Large intestine (tissue), 3 donors: ENCODE measurements at regions not wholly inside any gene's neighbourhood (a gene's known extent, or its start where the extent isn't known, plus 50 kb on each side); places are given as distances from the start of the nearest gene placed in this dataset.
"Not testable (repeated sequence)": the region's sequence is repeated elsewhere in the genome, so short reads cannot be mapped to it uniquely, and the experiment has no call there.

ENCODE experiments used
- DNase-seq, 2 donors: peaks; one replicate each; pipeline versions ENCODE4 v3.0.0 to v3.0.0-alpha.2; 2013
- H3K27ac ChIP-seq: one replicate; pipeline ENCODE4 v1.5.1; 2013; ENCODE audit warnings: low read length
- H3K27me3 ChIP-seq: 2 replicates; pipeline ENCODE4 v1.6.1; 2013; ENCODE audit warnings: low read length; ENCODE audit not compliant: control insufficient read depth, insufficient read depth
- H3K36me3 ChIP-seq: 2 replicates; pipeline ENCODE4 v1.6.1; 2013; ENCODE audit warnings: low read length; ENCODE audit not compliant: control insufficient read depth, insufficient read depth
- H3K4me1 ChIP-seq: one replicate; pipeline ENCODE4 v1.6.1; 2013; ENCODE audit warnings: low read length; ENCODE audit not compliant: control insufficient read depth, insufficient read depth
- H3K4me3 ChIP-seq: one replicate; pipeline ENCODE4 v1.5.1; 2013; ENCODE audit warnings: low read length
- H3K9me3 ChIP-seq: one replicate; pipeline ENCODE4 v1.6.1; 2013; ENCODE audit warnings: mild to moderate bottlenecking, low read depth, low read length, moderate library complexity; ENCODE audit not compliant: control insufficient read depth
- WGBS: methylation state at CpG from one replicate; pipeline ENCODE4 v1.1.5; 2013; ENCODE audit warnings: low lambda C conversion rate; ENCODE audit not compliant: insufficient coverage; 5-methylcytosine and 5-hydroxymethylcytosine counted together

GRCh38 chr10:9234191-9234590 lies 1179.7 kb downstream of the GATA3 start:
- Histone ChIP-seq H3K36me3 (no peaks in the 10 kb centered on the region), H3K4me1 (no peaks in the 10 kb centered on the region), H3K9me3 (no peaks in the 10 kb centered on the region), H3K4me3 (no peak overlapping the region), H3K27ac (no peak overlapping the region), H3K27me3 (no peaks in the 10 kb centered on the region)
- no CpG with 5 or more reads among the region's 1 CpG for WGBS
- DNase-seq = no peak

DNA sequence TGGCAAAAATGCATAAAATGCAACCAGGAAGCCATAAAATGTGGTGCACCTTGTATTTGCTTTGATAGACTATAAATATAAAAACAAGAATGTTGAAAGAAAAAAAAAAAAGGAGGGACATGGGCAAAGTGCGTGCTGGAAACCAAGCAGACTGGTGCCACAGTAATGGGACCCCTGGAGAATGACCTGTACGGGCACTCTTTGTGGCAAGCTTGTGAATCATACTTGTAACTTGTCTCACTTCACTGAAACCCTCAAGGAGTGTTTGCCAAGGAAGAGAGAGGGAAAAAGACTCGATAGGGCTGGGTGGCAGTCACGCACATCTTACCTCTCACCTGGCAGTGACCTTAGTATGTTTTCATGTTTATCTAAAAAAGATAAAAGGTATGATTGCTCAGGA lies 1183.6 kb downstream of the GATA3 start:
- H3K27me3 ChIP-seq = no peaks in the 10 kb centered on the region
- 45% methylated on average over 2 of the region's 4 CpGs for WGBS
- no peak for DNase-seq
- H3K36me3 ChIP-seq = no peaks in the 10 kb centered on the region
- no peak overlapping the region for H3K27ac ChIP-seq
- H3K4me1 ChIP-seq = no peaks in the 10 kb centered on the region
- no peaks in the 10 kb centered on the region for H3K9me3 ChIP-seq
- H3K4me3 ChIP-seq = no peak overlapping the region

DNA sequence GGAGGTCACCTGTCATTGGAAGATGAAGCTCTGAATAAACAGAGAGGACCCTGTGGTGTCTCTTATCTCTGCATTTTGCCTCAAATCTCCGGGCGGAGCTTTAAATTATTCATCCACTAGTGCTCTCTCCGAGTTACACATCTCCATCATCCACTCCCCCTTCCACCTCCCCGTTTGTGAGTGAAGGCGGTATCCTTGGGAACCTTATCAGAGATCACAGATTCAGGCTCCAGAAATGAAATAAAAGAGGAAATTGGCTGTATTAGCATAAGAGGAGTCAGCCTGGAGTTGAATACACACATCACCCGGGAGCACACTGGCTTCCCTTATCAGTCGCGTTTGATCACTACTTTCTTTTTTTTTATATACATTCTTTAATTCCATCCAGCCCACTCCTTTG lies 1184.8 kb downstream of the GATA3 start:
- no peaks in the 10 kb centered on the region for H3K36me3 ChIP-seq
- no peaks in the 10 kb centered on the region for H3K4me1 ChIP-seq
- H3K9me3 ChIP-seq = no peaks in the 10 kb centered on the region
- no peaks in the 10 kb centered on the region for H3K27me3 ChIP-seq
- H3K4me3 ChIP-seq = no peak overlapping the region
- WGBS = 28% methylated on average over 3 of the region's 8 CpGs
- DNase-seq = no peak
- H3K27ac ChIP-seq = no peak overlapping the region

DNA sequence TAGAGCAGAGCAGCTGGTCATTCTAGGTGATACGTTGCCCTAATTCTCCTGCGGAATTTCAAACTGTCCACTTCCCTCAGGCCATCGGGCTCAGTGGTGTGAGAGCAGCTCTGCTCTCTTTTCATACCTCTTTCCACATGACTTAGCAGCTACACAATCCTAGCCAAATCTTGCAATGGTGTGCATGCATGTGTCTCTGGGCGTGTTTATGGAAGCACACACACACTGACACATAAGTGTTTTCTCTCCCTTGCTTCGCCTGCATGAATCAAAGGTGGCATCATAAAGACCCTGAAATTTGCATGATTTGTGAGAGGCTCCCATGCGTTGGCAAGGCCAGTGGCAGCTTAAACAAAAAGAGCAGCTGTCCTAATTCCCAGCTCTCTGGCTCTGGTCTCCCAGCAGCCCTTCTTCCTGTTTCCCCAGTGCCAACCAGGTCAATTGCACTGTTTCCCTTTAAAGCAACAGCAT lies 1189.5 kb downstream of the GATA3 start:
- no peak overlapping the region for H3K4me3 ChIP-seq
- WGBS = no CpG with 5 or more reads among the region's 6 CpGs
- H3K36me3 ChIP-seq = no peaks in the 10 kb centered on the region
- no peaks in the 10 kb centered on the region for H3K9me3 ChIP-seq
- no peaks in the 10 kb centered on the region for H3K4me1 ChIP-seq
- H3K27me3 ChIP-seq = no peaks in the 10 kb centered on the region
- no peak overlapping the region for H3K27ac ChIP-seq
- no peak for DNase-seq

DNA sequence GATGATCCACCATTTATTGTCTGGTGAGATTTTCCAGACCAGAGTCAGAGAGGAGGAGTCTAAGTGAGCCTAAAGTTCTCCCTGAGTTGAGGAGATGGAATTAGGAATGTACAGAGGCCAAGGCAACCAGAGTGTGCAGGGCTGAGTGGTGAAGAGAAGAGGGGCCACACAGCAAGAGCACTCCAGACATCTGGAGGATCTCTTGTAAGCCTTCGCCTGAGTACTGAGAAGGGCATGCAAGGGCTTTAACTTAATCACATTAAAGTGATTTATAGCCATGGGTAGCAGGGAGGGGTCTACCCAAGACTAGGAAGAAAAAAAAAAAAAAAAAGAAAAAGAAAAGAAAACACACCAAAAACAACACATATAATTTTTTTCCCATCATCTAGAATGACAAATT lies 1190.4 kb downstream of the GATA3 start:
- Histone ChIP-seq H3K27me3 (no peaks in the 10 kb centered on the region), H3K4me3 (no peak overlapping the region), H3K27ac (no peak overlapping the region), H3K9me3 (no peaks in the 10 kb centered on the region), H3K36me3 (no peaks in the 10 kb centered on the region), H3K4me1 (no peaks in the 10 kb centered on the region)
- no peak for DNase-seq
- no CpG with 5 or more reads among the region's 1 CpG for WGBS

DNA sequence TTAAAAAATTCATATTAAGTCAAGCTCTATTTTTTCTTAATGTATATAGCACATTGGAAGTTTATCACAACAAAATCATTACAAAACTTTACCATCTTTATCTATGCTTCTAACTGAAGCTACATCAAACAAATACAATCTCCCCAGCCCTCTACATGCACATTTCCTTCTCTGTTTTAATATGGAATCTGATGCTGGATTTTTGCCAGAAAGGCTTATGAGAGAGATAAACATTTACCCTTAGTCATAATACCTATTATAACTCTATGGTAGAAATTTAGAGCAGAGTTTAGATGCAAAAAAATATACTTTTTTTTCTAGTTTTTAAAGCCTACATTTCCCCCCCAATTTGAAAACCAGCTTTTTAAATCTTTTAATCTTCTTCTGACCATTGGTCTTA lies 1198.6 kb downstream of the GATA3 start:
- H3K4me3 ChIP-seq = no peak overlapping the region
- no peak overlapping the region for H3K27ac ChIP-seq
- no peaks in the 10 kb centered on the region for H3K9me3 ChIP-seq
- H3K4me1 ChIP-seq = no peaks in the 10 kb centered on the region
- no peaks in the 10 kb centered on the region for H3K27me3 ChIP-seq
- H3K36me3 ChIP-seq = no peaks in the 10 kb centered on the region
- no peak for DNase-seq

DNA sequence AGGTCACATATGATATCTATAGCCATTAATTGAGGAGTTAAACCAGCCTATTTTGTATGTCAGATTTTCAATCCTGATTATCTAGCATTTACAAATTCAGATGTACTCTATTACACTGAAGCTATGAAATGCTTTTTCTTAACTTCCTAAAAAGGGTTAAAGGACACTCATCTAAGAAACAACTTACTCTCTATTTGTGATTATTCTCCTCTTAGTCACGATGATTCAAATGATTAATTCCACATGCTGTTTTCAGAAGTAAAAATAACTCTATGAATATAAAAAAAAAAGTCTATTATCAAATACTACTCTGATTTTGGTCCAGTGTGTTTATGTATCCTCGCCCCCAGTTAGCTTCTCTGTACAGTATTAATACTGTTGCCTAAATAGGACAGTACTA lies 1199.9 kb downstream of the GATA3 start:
- no peaks in the 10 kb centered on the region for H3K36me3 ChIP-seq
- no peaks in the 10 kb centered on the region for H3K27me3 ChIP-seq
- no peaks in the 10 kb centered on the region for H3K4me1 ChIP-seq
- no peak for DNase-seq
- no peaks in the 10 kb centered on the region for H3K9me3 ChIP-seq
- 75% methylated on average over 1 of the region's 2 CpGs for WGBS
- no peak overlapping the region for H3K4me3 ChIP-seq
- H3K27ac ChIP-seq = no peak overlapping the region

GRCh38 chr10:9260690-9261089 lies 1206.2 kb downstream of the GATA3 start:
- Histone ChIP-seq H3K4me1 (no peaks in the 10 kb centered on the region), H3K27me3 (no peaks in the 10 kb centered on the region), H3K4me3 (no peak overlapping the region), H3K36me3 (no peaks in the 10 kb centered on the region), H3K9me3 (no peaks in the 10 kb centered on the region), H3K27ac (no peak overlapping the region)
- WGBS = no CpG with 5 or more reads among the region's 1 CpG
- no peak for DNase-seq

GRCh38 chr10:9262770-9263169 lies 1208.3 kb downstream of the GATA3 start:
- WGBS = no CpG with 5 or more reads among the region's 1 CpG

DNA sequence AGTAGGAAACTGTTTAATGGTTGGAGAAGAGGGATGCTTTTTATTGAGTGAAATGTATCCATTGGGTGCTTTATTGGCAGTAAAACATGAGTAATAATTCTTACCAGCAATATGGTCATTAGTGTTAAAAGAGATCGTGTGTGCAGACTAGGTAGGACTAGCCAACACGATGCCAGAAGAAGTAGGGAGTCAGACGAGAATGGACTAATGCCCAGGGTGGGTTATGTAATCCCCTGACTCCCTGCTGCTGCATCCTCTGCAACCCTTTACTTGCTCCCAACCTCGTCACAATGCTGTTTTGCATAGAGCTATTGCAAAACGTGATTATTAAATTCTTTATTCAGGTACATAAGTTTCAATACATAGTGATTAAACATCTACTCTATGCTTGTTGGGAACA lies 1213.7 kb downstream of the GATA3 start:
- Histone ChIP-seq H3K27me3 (no peaks in the 10 kb centered on the region), H3K36me3 (no peaks in the 10 kb centered on the region), H3K4me1 (no peaks in the 10 kb centered on the region), H3K9me3 (no peaks in the 10 kb centered on the region), H3K27ac (no peak overlapping the region), H3K4me3 (no peak overlapping the region)
- DNase-seq = no peak
- 60% methylated on average over 1 of the region's 5 CpGs for WGBS

More at GRCh38 chr10:9262770-9263169, 1208.3 kb downstream of the GATA3 start:
- H3K36me3 ChIP-seq = no peaks in the 10 kb centered on the region
- H3K4me3 ChIP-seq = no peak overlapping the region
- no peaks in the 10 kb centered on the region for H3K4me1 ChIP-seq
- no peak overlapping the region for H3K27ac ChIP-seq
- H3K9me3 ChIP-seq = no peaks in the 10 kb centered on the region
- no peak for DNase-seq
- H3K27me3 ChIP-seq = no peaks in the 10 kb centered on the region

DNA sequence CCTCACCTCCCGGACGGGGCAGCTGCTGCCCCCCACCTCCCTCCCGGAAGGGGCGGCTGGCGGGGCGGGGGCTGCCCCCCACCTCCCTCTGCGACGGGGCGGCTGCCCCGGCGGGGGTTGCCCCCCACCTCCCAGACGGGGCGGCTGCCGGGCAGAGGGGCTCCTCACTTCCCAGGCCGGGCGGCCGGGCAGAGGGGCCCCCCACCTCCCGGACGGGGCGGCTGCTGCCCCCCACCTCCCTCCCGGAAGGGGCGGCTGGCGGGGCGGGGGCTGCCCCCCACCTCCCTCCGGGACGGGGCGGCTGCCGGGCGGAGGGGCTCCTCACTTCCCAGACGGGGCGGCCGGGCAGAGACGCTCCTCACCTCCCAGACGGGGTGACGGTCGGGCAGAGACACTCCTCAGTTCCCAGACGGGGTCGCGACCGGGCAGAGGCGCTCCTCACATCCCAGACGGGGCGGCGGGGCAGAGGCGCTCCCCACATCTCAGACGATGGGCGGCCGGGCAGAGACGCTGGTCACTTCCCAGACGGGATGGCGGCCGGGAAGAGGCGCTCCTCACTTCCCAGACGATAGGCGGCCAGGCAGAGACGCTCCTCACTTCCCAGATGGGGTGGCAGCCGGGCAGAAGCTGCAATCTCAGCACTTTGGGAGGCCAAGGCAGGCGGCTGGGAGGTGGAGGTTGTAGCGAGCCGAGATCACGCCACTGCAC lies 1218.8 kb downstream of the GATA3 start:
- not testable (repeated sequence) for H3K27ac ChIP-seq, DNase-seq
- WGBS = no CpG with 5 or more reads among the region's 61 CpGs

More for the DNA sequence above, 1218.8 kb downstream of the GATA3 start:
- not testable (repeated sequence) for H3K4me3 ChIP-seq, H3K4me1 ChIP-seq, H3K9me3 ChIP-seq, H3K36me3 ChIP-seq, H3K27me3 ChIP-seq
